Mucosa of descending colon (tissue), 3 donors: ENCODE measurements at regions not wholly inside any gene's neighbourhood (a gene's known extent, or its start where the extent isn't known, plus 50 kb on each side); places are given as distances from the start of the nearest gene placed in this dataset.

Experiments used
- ATAC-seq: fragments of 200-7000 bp; cut with Tn5 transposase; one replicate; pipeline ENCODE4 v1.9.1; 2020; ENCODE audit warnings: mild to moderate bottlenecking, moderate library complexity
- DNase-seq, 3 donors: peaks; one replicate each; pipeline ENCODE4 v3.0.0-alpha.2; 2020
- H3K36me3 ChIP-seq: fragments of 200-600 bp; one replicate; pipeline ENCODE4 v1.8.0; 2021; ENCODE audit warnings: low read depth, mild to moderate bottlenecking
- H3K4me1 ChIP-seq: fragments of 200-600 bp; one replicate; pipeline ENCODE4 v1.8.0; 2021; ENCODE audit warnings: low read depth, mild to moderate bottlenecking
- H3K4me3 ChIP-seq: fragments of 200-600 bp; one replicate; pipeline ENCODE4 v1.8.0; 2021; ENCODE audit warnings: mild to moderate bottlenecking
- H3K9me3 ChIP-seq: fragments of 200-600 bp; one replicate; pipeline ENCODE4 v1.8.0; 2021; ENCODE audit warnings: mild to moderate bottlenecking
- CTCF ChIP-seq: fragments of 200-600 bp; IDR thresholded peaks from one replicate; pipeline ENCODE4 v1.8.0; 2022; ENCODE audit warnings: antibody characterized with exemption, mild to moderate bottlenecking
- intact Hi-C, 2 donors: fragments of 100-400 bp; cut with DNase I in 1 of 2; cut with micrococcal nuclease in 1 of 2; formaldehyde crosslinking; loops; one replicate each; pipeline versions ENCODE4 v1.11.0 to v1.11.1; 2022; cut with DNase I, micrococcal nuclease
- donor health status: DM: no; HTN: no; CAD: no; lungs with moderate emphysema.
- donor health status: DM: no; HTN: no; CAD: no.
- donor health status: DM: no; HTN: yes; CAD: no.

GRCh38 chr10:93206652-93207051 is 133.0 kb downstream of the CYP26A1 start:
- intact Hi-C loops = no loop called here
- Histone ChIP-seq H3K4me1 (no peaks in the 10 kb centered on the region), H3K36me3 (no peaks in the 10 kb centered on the region), H3K4me3 (no peak overlapping the region), H3K9me3 (no peaks in the 10 kb centered on the region)
- ATAC-seq (no peak), DNase-seq (no peak)
- no peak for TF ChIP-seq CTCF

GRCh38 chr10:93208717-93209464 is 135.2 kb downstream of the CYP26A1 start:
- ATAC-seq = no peak
- no peak for TF ChIP-seq CTCF
- H3K4me1 ChIP-seq = no peaks in the 10 kb centered on the region
- no peaks in the 10 kb centered on the region for H3K9me3 ChIP-seq
- H3K4me3 ChIP-seq = no peak overlapping the region
- intact Hi-C loops = no loop called here
- no peaks in the 10 kb centered on the region for H3K36me3 ChIP-seq
- DNase-seq = no peak

- ATAC-seq (no peak), DNase-seq (no peak)
- no peaks in the 10 kb centered on the region for H3K36me3 ChIP-seq
- no peak overlapping the region for H3K4me3 ChIP-seq
- intact Hi-C loops = no loop called here
- H3K4me1 ChIP-seq = no peaks in the 10 kb centered on the region
- no peak for TF ChIP-seq CTCF
- H3K9me3 ChIP-seq = no peaks in the 10 kb centered on the region
Measured at GRCh38 chr10:93211991-93212390, 138.3 kb downstream of the CYP26A1 start.

GRCh38 chr10:93215312-93215711 is 141.6 kb downstream of the CYP26A1 start:
- Histone ChIP-seq H3K9me3 (no peaks in the 10 kb centered on the region), H3K4me3 (no peak overlapping the region), H3K4me1 (no peaks in the 10 kb centered on the region), H3K36me3 (no peaks in the 10 kb centered on the region)
- no peak for ATAC-seq
- intact Hi-C loops = no loop called here
- no peak for DNase-seq
- TF ChIP-seq CTCF = no peak

GRCh38 chr10:93216341-93216985 is 142.8 kb downstream of the CYP26A1 start:
- intact Hi-C loops = no loop called here
- DNase-seq = no peak
- no peaks in the 10 kb centered on the region for H3K9me3 ChIP-seq
- ATAC-seq = no peak
- TF ChIP-seq CTCF = no peak
- H3K4me3 ChIP-seq = no peak overlapping the region
- H3K4me1 ChIP-seq = no peaks in the 10 kb centered on the region
- H3K36me3 ChIP-seq = no peaks in the 10 kb centered on the region
